ENCODE measurements at regions not wholly inside any gene's neighbourhood (a gene's known extent, or its start where the extent isn't known, plus 50 kb on each side); places are given as distances from the start of the nearest gene placed in this dataset.
"Not testable (repeated sequence)": the region's sequence is repeated elsewhere in the genome, so short reads cannot be mapped to it uniquely, and the experiment has no call there.

- TF ChIP-seq CTCF (conservative IDR thresholded peaks at IDR 0.05); ZFX (IDR thresholded peaks at IDR 0.05): not testable (repeated sequence)
Observed at GRCh38 chr12:5290368-5290767, 141.5 kb upstream of the NTF3 start.

All from C4-2B (cell line).